Neuron (in vitro differentiated cells): ENCODE measurements at regions not wholly inside any gene's neighbourhood (a gene's known extent, or its start where the extent isn't known, plus 50 kb on each side); places are given as distances from the start of the nearest gene placed in this dataset.

Source experiments
- H2AFZ ChIP-seq: one replicate; pipeline ENCODE4 v1.6.1; 2013; ENCODE audit warnings: low read depth, mild to moderate bottlenecking, inconsistent platforms, low read length, moderate library complexity
- H3K27me3 ChIP-seq: one replicate; pipeline ENCODE4 v1.6.1; 2013; ENCODE audit warnings: low read length; ENCODE audit not compliant: insufficient read depth
- H3K36me3 ChIP-seq: one replicate; pipeline ENCODE4 v1.6.1; 2013; ENCODE audit warnings: low read length; ENCODE audit not compliant: insufficient read depth
- H3K4me1 ChIP-seq: one replicate; pipeline ENCODE4 v1.6.1; 2013; ENCODE audit warnings: low read length; ENCODE audit not compliant: insufficient read depth
- H3K4me3 ChIP-seq: 2 replicates; pipeline ENCODE4 v1.5.1; 2013; ENCODE audit warnings: mild to moderate bottlenecking, low read length, moderate library complexity
- H3K9me3 ChIP-seq: one replicate; pipeline ENCODE4 v1.6.1; 2013; ENCODE audit warnings: low read length

- H3K36me3 ChIP-seq, result no peaks in the 10 kb centered on the region
- no peak overlapping the region for H2AFZ ChIP-seq
- no peaks in the 10 kb centered on the region for H3K4me1 ChIP-seq
- H3K27me3 ChIP-seq, result no peaks in the 10 kb centered on the region
- H3K4me3 ChIP-seq, result no peak overlapping the region
- no peaks in the 10 kb centered on the region for H3K9me3 ChIP-seq
Observed at GRCh38 chr7:135815033-135815432, 66.4 kb upstream of the FAM180A start.

GRCh38 chr7:135812148-135812547 is 63.5 kb upstream of the FAM180A start:
- Histone ChIP-seq H3K36me3 (no peaks in the 10 kb centered on the region), H3K4me1 (no peaks in the 10 kb centered on the region), H2AFZ (no peak overlapping the region), H3K4me3 (no peak overlapping the region), H3K27me3 (no peaks in the 10 kb centered on the region), H3K9me3 (no peaks in the 10 kb centered on the region)

- H3K4me1 ChIP-seq, result no peaks in the 10 kb centered on the region
- no peaks in the 10 kb centered on the region for H3K9me3 ChIP-seq
- no peaks in the 10 kb centered on the region for H3K36me3 ChIP-seq
- H3K27me3 ChIP-seq, result no peaks in the 10 kb centered on the region
- no peak overlapping the region for H3K4me3 ChIP-seq
- H2AFZ ChIP-seq, result no peak overlapping the region
Observed at GRCh38 chr7:135811506-135811905, 62.9 kb upstream of the FAM180A start.

- Histone ChIP-seq H3K4me1 (no peaks in the 10 kb centered on the region), H3K4me3 (no peak overlapping the region), H3K36me3 (no peaks in the 10 kb centered on the region), H2AFZ (peak overlapping the region; percentile 57), H3K27me3 (no peaks in the 10 kb centered on the region), H3K9me3 (no peaks in the 10 kb centered on the region)
Observed at GRCh38 chr7:135808206-135808605, 59.6 kb upstream of the FAM180A start.

GRCh38 chr7:135803143-135803542 is 54.5 kb upstream of the FAM180A start:
- no peak overlapping the region for H2AFZ ChIP-seq
- H3K36me3 ChIP-seq, result no peaks in the 10 kb centered on the region
- H3K27me3 ChIP-seq, result no peaks in the 10 kb centered on the region
- no peaks in the 10 kb centered on the region for H3K9me3 ChIP-seq
- no peaks in the 10 kb centered on the region for H3K4me1 ChIP-seq
- H3K4me3 ChIP-seq, result no peak overlapping the region

GRCh38 chr7:135802697-135803096 is 54.1 kb upstream of the FAM180A start:
- Histone ChIP-seq H3K4me1 (no peaks in the 10 kb centered on the region), H3K36me3 (no peaks in the 10 kb centered on the region), H3K4me3 (no peak overlapping the region), H2AFZ (no peak overlapping the region), H3K9me3 (no peaks in the 10 kb centered on the region), H3K27me3 (no peaks in the 10 kb centered on the region)

- no peak overlapping the region for H3K4me3 ChIP-seq
- H2AFZ ChIP-seq, result no peak overlapping the region
- no peaks in the 10 kb centered on the region for H3K27me3 ChIP-seq
- no peaks in the 10 kb centered on the region for H3K4me1 ChIP-seq
- no peaks in the 10 kb centered on the region for H3K9me3 ChIP-seq
- H3K36me3 ChIP-seq, result no peaks in the 10 kb centered on the region
Observed at GRCh38 chr7:135801877-135802276, 53.3 kb upstream of the FAM180A start.

GRCh38 chr7:135801045-135801693 is 52.6 kb upstream of the FAM180A start:
- Histone ChIP-seq H3K9me3 (no peaks in the 10 kb centered on the region), H3K4me3 (no peak overlapping the region), H2AFZ (peak overlapping the region; percentile 48), H3K36me3 (no peaks in the 10 kb centered on the region), H3K4me1 (no peaks in the 10 kb centered on the region), H3K27me3 (no peaks in the 10 kb centered on the region)

- no peak overlapping the region for H3K4me3 ChIP-seq
- no peaks in the 10 kb centered on the region for H3K36me3 ChIP-seq
- H3K27me3 ChIP-seq, result no peaks in the 10 kb centered on the region
- H3K9me3 ChIP-seq, result no peaks in the 10 kb centered on the region
- no peaks in the 10 kb centered on the region for H3K4me1 ChIP-seq
- peak overlapping the region; percentile 48 for H2AFZ ChIP-seq
Observed at GRCh38 chr7:135800560-135800959, 51.9 kb upstream of the FAM180A start.

GRCh38 chr7:135799881-135800280 is 51.3 kb upstream of the FAM180A start:
- no peaks in the 10 kb centered on the region for H3K9me3 ChIP-seq
- H3K27me3 ChIP-seq, result no peaks in the 10 kb centered on the region
- no peak overlapping the region for H2AFZ ChIP-seq
- no peak overlapping the region for H3K4me3 ChIP-seq
- H3K4me1 ChIP-seq, result no peaks in the 10 kb centered on the region
- no peaks in the 10 kb centered on the region for H3K36me3 ChIP-seq
